ENCODE measurements at regions not wholly inside any gene's neighbourhood (a gene's known extent, or its start where the extent isn't known, plus 50 kb on each side); places are given as distances from the start of the nearest gene placed in this dataset.

GRCh38 chr12:90484094-90484493, 470.9 kb downstream of the CCER1 start:
- Histone ChIP-seq H3K4ac (ENCODE audit: low read depth, low read length) (no peak overlapping the region), H3K56ac (ENCODE audit: low read length) (no peak overlapping the region), H3K4me1 (ENCODE audit: control insufficient read depth, low read depth, low read length) (no peaks in the 10 kb centered on the region), H3K36me3 (ENCODE audit: control insufficient read depth, insufficient read depth, low read length) (no peaks in the 10 kb centered on the region), H2BK5ac (ENCODE audit: low read length) (no peak overlapping the region), H3K27me3 (ENCODE audit: insufficient read depth, low read length, poor library complexity) (no peaks in the 10 kb centered on the region), H2AK5ac (ENCODE audit: low read length) (no peak overlapping the region), H3K4me3 (ENCODE audit: low read length) (no peak overlapping the region), H3K27ac (ENCODE audit: low read depth, low read length) (no peak overlapping the region), H4K5ac (ENCODE audit: low read length) (no peak overlapping the region), H3K4me2 (ENCODE audit: low read length) (no peak overlapping the region), H3K18ac (ENCODE audit: low read length) (no peak overlapping the region), H2BK120ac (ENCODE audit: low read depth, low read length) (no peak overlapping the region), H2BK15ac (replicated peaks; ENCODE audit: low read depth) (no peak overlapping the region), H3K79me2 (ENCODE audit: control insufficient read depth, insufficient read depth, low read length) (no peaks in the 10 kb centered on the region), H3K79me1 (ENCODE audit: low read length) (no peaks in the 10 kb centered on the region), H3K23ac (ENCODE audit: low read length) (no peak overlapping the region), H4K8ac (ENCODE audit: low read depth, low read length) (no peak overlapping the region), H3K9ac (ENCODE audit: low read length) (no peak overlapping the region)
- DNase-seq, result peak; percentile 41
- no CpG with 5 or more reads among the region's 2 CpGs for WGBS (ENCODE audit: extremely low coverage, insufficient coverage, low lambda C conversion rate)

GRCh38 chr12:90481748-90482147, 473.2 kb downstream of the CCER1 start:
- Histone ChIP-seq H3K18ac (ENCODE audit: low read length) (no peak overlapping the region), H3K4me2 (ENCODE audit: low read length) (no peak overlapping the region), H3K4ac (ENCODE audit: low read depth, low read length) (no peak overlapping the region), H3K79me1 (ENCODE audit: low read length) (no peaks in the 10 kb centered on the region), H3K4me3 (ENCODE audit: low read length) (no peak overlapping the region), H2BK15ac (replicated peaks; ENCODE audit: low read depth) (no peak overlapping the region), H3K27me3 (ENCODE audit: insufficient read depth, low read length, poor library complexity) (no peaks in the 10 kb centered on the region), H3K4me1 (ENCODE audit: control insufficient read depth, low read depth, low read length) (no peaks in the 10 kb centered on the region), H2AK5ac (ENCODE audit: low read length) (no peak overlapping the region), H2BK5ac (ENCODE audit: low read length) (no peak overlapping the region), H2BK120ac (ENCODE audit: low read depth, low read length) (no peak overlapping the region), H3K36me3 (ENCODE audit: control insufficient read depth, insufficient read depth, low read length) (no peaks in the 10 kb centered on the region), H3K23ac (ENCODE audit: low read length) (no peak overlapping the region), H3K27ac (ENCODE audit: low read depth, low read length) (no peak overlapping the region), H3K9ac (ENCODE audit: low read length) (no peak overlapping the region), H4K5ac (ENCODE audit: low read length) (no peak overlapping the region), H3K56ac (ENCODE audit: low read length) (no peak overlapping the region), H4K8ac (ENCODE audit: low read depth, low read length) (no peak overlapping the region), H3K79me2 (ENCODE audit: control insufficient read depth, insufficient read depth, low read length) (no peaks in the 10 kb centered on the region)
- no peak for DNase-seq
- no CpG with 5 or more reads among the region's 1 CpG for WGBS (ENCODE audit: extremely low coverage, insufficient coverage, low lambda C conversion rate)

GRCh38 chr12:90479237-90479636, 475.7 kb downstream of the CCER1 start:
- Histone ChIP-seq H3K18ac (ENCODE audit: low read length) (no peak overlapping the region), H3K79me2 (ENCODE audit: control insufficient read depth, insufficient read depth, low read length) (no peaks in the 10 kb centered on the region), H3K4me2 (ENCODE audit: low read length) (no peak overlapping the region), H2AK5ac (ENCODE audit: low read length) (no peak overlapping the region), H2BK120ac (ENCODE audit: low read depth, low read length) (no peak overlapping the region), H4K5ac (ENCODE audit: low read length) (no peak overlapping the region), H3K4ac (ENCODE audit: low read depth, low read length) (no peak overlapping the region), H3K56ac (ENCODE audit: low read length) (no peak overlapping the region), H2BK5ac (ENCODE audit: low read length) (no peak overlapping the region), H4K8ac (ENCODE audit: low read depth, low read length) (no peak overlapping the region), H3K27ac (ENCODE audit: low read depth, low read length) (no peak overlapping the region), H3K27me3 (ENCODE audit: insufficient read depth, low read length, poor library complexity) (no peaks in the 10 kb centered on the region), H3K36me3 (ENCODE audit: control insufficient read depth, insufficient read depth, low read length) (no peaks in the 10 kb centered on the region), H3K4me3 (ENCODE audit: low read length) (no peak overlapping the region), H2BK15ac (replicated peaks; ENCODE audit: low read depth) (no peak overlapping the region), H3K9ac (ENCODE audit: low read length) (no peak overlapping the region), H3K23ac (ENCODE audit: low read length) (no peak overlapping the region), H3K4me1 (ENCODE audit: control insufficient read depth, low read depth, low read length) (no peaks in the 10 kb centered on the region), H3K79me1 (ENCODE audit: low read length) (no peaks in the 10 kb centered on the region)
- no peak for DNase-seq
- no CpG with 5 or more reads among the region's 1 CpG for WGBS (ENCODE audit: extremely low coverage, insufficient coverage, low lambda C conversion rate)

GRCh38 chr12:90473831-90474230, 481.1 kb downstream of the CCER1 start:
- Histone ChIP-seq H2BK120ac (ENCODE audit: low read depth, low read length) (no peak overlapping the region), H3K36me3 (ENCODE audit: control insufficient read depth, insufficient read depth, low read length) (no peaks in the 10 kb centered on the region), H3K23ac (ENCODE audit: low read length) (no peak overlapping the region), H3K4ac (ENCODE audit: low read depth, low read length) (no peak overlapping the region), H3K4me1 (ENCODE audit: control insufficient read depth, low read depth, low read length) (no peaks in the 10 kb centered on the region), H3K79me1 (ENCODE audit: low read length) (no peaks in the 10 kb centered on the region), H3K4me2 (ENCODE audit: low read length) (no peak overlapping the region), H3K79me2 (ENCODE audit: control insufficient read depth, insufficient read depth, low read length) (no peaks in the 10 kb centered on the region), H3K27ac (ENCODE audit: low read depth, low read length) (no peak overlapping the region), H4K8ac (ENCODE audit: low read depth, low read length) (no peak overlapping the region), H2BK15ac (replicated peaks; ENCODE audit: low read depth) (no peak overlapping the region), H3K18ac (ENCODE audit: low read length) (no peak overlapping the region), H3K9ac (ENCODE audit: low read length) (no peak overlapping the region), H4K5ac (ENCODE audit: low read length) (no peak overlapping the region), H3K27me3 (ENCODE audit: insufficient read depth, low read length, poor library complexity) (no peaks in the 10 kb centered on the region), H3K4me3 (ENCODE audit: low read length) (no peak overlapping the region), H2AK5ac (ENCODE audit: low read length) (no peak overlapping the region), H2BK5ac (ENCODE audit: low read length) (no peak overlapping the region), H3K56ac (ENCODE audit: low read length) (no peak overlapping the region)
- no CpG with 5 or more reads among the region's 2 CpGs for WGBS (ENCODE audit: extremely low coverage, insufficient coverage, low lambda C conversion rate)
- DNase-seq, result no peak

GRCh38 chr12:90460681-90461080, 494.3 kb downstream of the CCER1 start:
- no CpG with 5 or more reads among the region's 1 CpG for WGBS (ENCODE audit: extremely low coverage, insufficient coverage, low lambda C conversion rate)
- H3K79me1 ChIP-seq (ENCODE audit: low read length), result no peaks in the 10 kb centered on the region

GRCh38 chr12:90456248-90456647, 498.7 kb downstream of the CCER1 start:
- DNase-seq, result no peak
- no peak overlapping the region for H2BK5ac ChIP-seq (ENCODE audit: low read length)
- no peaks in the 10 kb centered on the region for H3K79me2 ChIP-seq (ENCODE audit: control insufficient read depth, insufficient read depth, low read length)
- H3K18ac ChIP-seq (ENCODE audit: low read length), result no peak overlapping the region
- H3K9ac ChIP-seq (ENCODE audit: low read length), result no peak overlapping the region
- no peak overlapping the region for H3K4ac ChIP-seq (ENCODE audit: low read depth, low read length)
- no peak overlapping the region for H3K27ac ChIP-seq (ENCODE audit: low read depth, low read length)
- H2BK120ac ChIP-seq (ENCODE audit: low read depth, low read length), result no peak overlapping the region
- H3K56ac ChIP-seq (ENCODE audit: low read length), result no peak overlapping the region
- no peak overlapping the region for H3K4me2 ChIP-seq (ENCODE audit: low read length)
- H3K27me3 ChIP-seq (ENCODE audit: insufficient read depth, low read length, poor library complexity), result no peaks in the 10 kb centered on the region
- H3K36me3 ChIP-seq (ENCODE audit: control insufficient read depth, insufficient read depth, low read length), result no peaks in the 10 kb centered on the region
- no peak overlapping the region for H3K23ac ChIP-seq (ENCODE audit: low read length)
- no peak overlapping the region for H3K4me3 ChIP-seq (ENCODE audit: low read length)
- H4K5ac ChIP-seq (ENCODE audit: low read length), result no peak overlapping the region
- no peaks in the 10 kb centered on the region for H3K79me1 ChIP-seq (ENCODE audit: low read length)
- no peaks in the 10 kb centered on the region for H3K4me1 ChIP-seq (ENCODE audit: control insufficient read depth, low read depth, low read length)
- H4K8ac ChIP-seq (ENCODE audit: low read depth, low read length), result no peak overlapping the region
- H2BK15ac ChIP-seq (replicated peaks; ENCODE audit: low read depth), result no peak overlapping the region
- no CpG with 5 or more reads among the region's 3 CpGs for WGBS (ENCODE audit: extremely low coverage, insufficient coverage, low lambda C conversion rate)
- H2AK5ac ChIP-seq (ENCODE audit: low read length), result no peak overlapping the region

More at GRCh38 chr12:90460681-90461080, 494.3 kb downstream of the CCER1 start:
- Histone ChIP-seq H2BK15ac (replicated peaks; ENCODE audit: low read depth) (no peak overlapping the region), H2BK5ac (ENCODE audit: low read length) (no peak overlapping the region), H4K5ac (ENCODE audit: low read length) (no peak overlapping the region), H3K27ac (ENCODE audit: low read depth, low read length) (no peak overlapping the region), H3K9ac (ENCODE audit: low read length) (no peak overlapping the region), H3K27me3 (ENCODE audit: insufficient read depth, low read length, poor library complexity) (no peaks in the 10 kb centered on the region), H3K23ac (ENCODE audit: low read length) (no peak overlapping the region), H3K18ac (ENCODE audit: low read length) (no peak overlapping the region), H2BK120ac (ENCODE audit: low read depth, low read length) (no peak overlapping the region), H2AK5ac (ENCODE audit: low read length) (no peak overlapping the region), H3K4me3 (ENCODE audit: low read length) (no peak overlapping the region), H3K36me3 (ENCODE audit: control insufficient read depth, insufficient read depth, low read length) (no peaks in the 10 kb centered on the region), H3K4me1 (ENCODE audit: control insufficient read depth, low read depth, low read length) (no peaks in the 10 kb centered on the region), H4K8ac (ENCODE audit: low read depth, low read length) (no peak overlapping the region), H3K4ac (ENCODE audit: low read depth, low read length) (no peak overlapping the region), H3K79me2 (ENCODE audit: control insufficient read depth, insufficient read depth, low read length) (no peaks in the 10 kb centered on the region), H3K56ac (ENCODE audit: low read length) (no peak overlapping the region), H3K4me2 (ENCODE audit: low read length) (no peak overlapping the region)
- DNase-seq, result no peak

Data from mesendoderm (in vitro differentiated cells).